ENCODE measurements at regions not wholly inside any gene's neighbourhood (a gene's known extent, or its start where the extent isn't known, plus 50 kb on each side); places are given as distances from the start of the nearest gene placed in this dataset.

GRCh38 chr12:23433121-23433520, 516.3 kb downstream of the SOX5 start:
- Histone ChIP-seq H3K4me3 (ENCODE audit: control insufficient read depth in 2 of 3, extremely low read depth in 1 of 3, insufficient read depth in 2 of 3, low read depth in 1 of 3, low read length in 3 of 3) (no peak overlapping the region), H3K9ac (ENCODE audit: control insufficient read depth, extremely low read depth, insufficient read depth, low read length) (no peak overlapping the region), H3K4me2 (ENCODE audit: control insufficient read depth, extremely low read depth, insufficient read depth, low read depth, low read length) (no peak overlapping the region), H3K79me2 (ENCODE audit: control insufficient read depth, insufficient read depth, low read length) (no peaks in the 10 kb centered on the region), H3K27ac (ENCODE audit: control insufficient read depth, insufficient read depth, low read length) (no peak overlapping the region), H3K27me3 (ENCODE audit: control insufficient read depth, extremely low read depth, insufficient read depth, low read length) (no peaks in the 10 kb centered on the region), H3K9me1 (ENCODE audit: control insufficient read depth, extremely low read depth, insufficient read depth, low read length) (no peaks in the 10 kb centered on the region), H3K4me1 (ENCODE audit: control insufficient read depth, extremely low read depth, insufficient read depth, low read length) (no peaks in the 10 kb centered on the region), H2AFZ (ENCODE audit: control insufficient read depth, low read length) (no peak overlapping the region), H4K20me1 (ENCODE audit: control insufficient read depth, extremely low read depth, insufficient read depth, low read length) (no peaks in the 10 kb centered on the region), H3K36me3 (ENCODE audit: control insufficient read depth in 2 of 2, extremely low read depth in 1 of 2, insufficient read depth in 2 of 2, low read length in 2 of 2) (no peaks in the 10 kb centered on the region), H3K9me3 (ENCODE audit: control insufficient read depth, low read depth, low read length) (no peaks in the 10 kb centered on the region)
- dilution Hi-C loops (cut with MboI; ENCODE audit: extremely low pct_ligation_motif_present, low sequenced_read_pairs), result no loop called here
- TF ChIP-seq EZH2 (IDR thresholded peaks at IDR 0.05; ENCODE audit: low read length), result no peak
- TF ChIP-seq, protein P1, sequence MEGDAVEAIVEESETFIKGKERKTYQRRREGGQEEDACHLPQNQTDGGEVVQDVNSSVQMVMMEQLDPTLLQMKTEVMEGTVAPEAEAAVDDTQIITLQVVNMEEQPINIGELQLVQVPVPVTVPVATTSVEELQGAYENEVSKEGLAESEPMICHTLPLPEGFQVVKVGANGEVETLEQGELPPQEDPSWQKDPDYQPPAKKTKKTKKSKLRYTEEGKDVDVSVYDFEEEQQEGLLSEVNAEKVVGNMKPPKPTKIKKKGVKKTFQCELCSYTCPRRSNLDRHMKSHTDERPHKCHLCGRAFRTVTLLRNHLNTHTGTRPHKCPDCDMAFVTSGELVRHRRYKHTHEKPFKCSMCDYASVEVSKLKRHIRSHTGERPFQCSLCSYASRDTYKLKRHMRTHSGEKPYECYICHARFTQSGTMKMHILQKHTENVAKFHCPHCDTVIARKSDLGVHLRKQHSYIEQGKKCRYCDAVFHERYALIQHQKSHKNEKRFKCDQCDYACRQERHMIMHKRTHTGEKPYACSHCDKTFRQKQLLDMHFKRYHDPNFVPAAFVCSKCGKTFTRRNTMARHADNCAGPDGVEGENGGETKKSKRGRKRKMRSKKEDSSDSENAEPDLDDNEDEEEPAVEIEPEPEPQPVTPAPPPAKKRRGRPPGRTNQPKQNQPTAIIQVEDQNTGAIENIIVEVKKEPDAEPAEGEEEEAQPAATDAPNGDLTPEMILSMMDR (optimal IDR thresholded peaks at IDR 0.05 in 1 of 3, IDR thresholded peaks at IDR 0.05 in 1 of 3, conservative IDR thresholded peaks at IDR 0.05 in 1 of 3; ENCODE audit: extremely low read depth in 1 of 3, insufficient read depth in 2 of 3, low read length in 3 of 3), result no peak
- no peak for FAIRE-seq
- no peak for DNase-seq (ENCODE audit: low read depth, low spot score)

DNA sequence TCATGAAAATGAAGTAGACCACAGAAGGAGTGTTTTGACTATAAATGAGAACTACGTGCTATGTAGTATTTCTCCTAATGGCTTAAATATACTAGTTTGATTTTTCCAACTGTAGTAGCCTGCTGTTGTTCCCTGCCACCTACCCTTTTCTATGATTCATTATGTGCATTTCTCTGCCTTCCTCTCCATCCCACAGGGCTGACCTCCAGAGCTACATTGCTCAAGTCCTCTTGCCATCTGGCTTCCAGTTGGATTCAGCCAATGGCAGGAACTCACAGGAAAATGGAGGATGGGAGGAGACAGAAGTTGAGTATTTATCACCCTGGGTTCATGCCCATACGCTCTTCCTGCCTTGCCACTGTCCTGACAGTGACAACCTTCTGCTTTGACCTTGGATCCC, 515.3 kb downstream of the SOX5 start:
- no peak overlapping the region for H3K4me3 ChIP-seq (ENCODE audit: control insufficient read depth in 2 of 3, extremely low read depth in 1 of 3, insufficient read depth in 2 of 3, low read depth in 1 of 3, low read length in 3 of 3)
- H2AFZ ChIP-seq (ENCODE audit: control insufficient read depth, low read length), result no peak overlapping the region
- dilution Hi-C loops (cut with MboI; ENCODE audit: extremely low pct_ligation_motif_present, low sequenced_read_pairs), result no loop called here
- H3K79me2 ChIP-seq (ENCODE audit: control insufficient read depth, insufficient read depth, low read length), result no peaks in the 10 kb centered on the region
- H4K20me1 ChIP-seq (ENCODE audit: control insufficient read depth, extremely low read depth, insufficient read depth, low read length), result no peaks in the 10 kb centered on the region
- H3K9me3 ChIP-seq (ENCODE audit: control insufficient read depth, low read depth, low read length), result no peaks in the 10 kb centered on the region
- no peaks in the 10 kb centered on the region for H3K4me1 ChIP-seq (ENCODE audit: control insufficient read depth, extremely low read depth, insufficient read depth, low read length)
- TF ChIP-seq, protein P1 (optimal IDR thresholded peaks at IDR 0.05 in 1 of 3, IDR thresholded peaks at IDR 0.05 in 1 of 3, conservative IDR thresholded peaks at IDR 0.05 in 1 of 3; ENCODE audit: extremely low read depth in 1 of 3, insufficient read depth in 2 of 3, low read length in 3 of 3), result no peak
- no peak for TF ChIP-seq EZH2 (IDR thresholded peaks at IDR 0.05; ENCODE audit: low read length)
- H3K36me3 ChIP-seq (ENCODE audit: control insufficient read depth in 2 of 2, extremely low read depth in 1 of 2, insufficient read depth in 2 of 2, low read length in 2 of 2), result no peaks in the 10 kb centered on the region
- no peak overlapping the region for H3K9ac ChIP-seq (ENCODE audit: control insufficient read depth, extremely low read depth, insufficient read depth, low read length)
- no peak for DNase-seq (ENCODE audit: low read depth, low spot score)
- H3K27ac ChIP-seq (ENCODE audit: control insufficient read depth, insufficient read depth, low read length), result no peak overlapping the region
- H3K27me3 ChIP-seq (ENCODE audit: control insufficient read depth, extremely low read depth, insufficient read depth, low read length), result no peaks in the 10 kb centered on the region
- no peak for FAIRE-seq
- no peaks in the 10 kb centered on the region for H3K9me1 ChIP-seq (ENCODE audit: control insufficient read depth, extremely low read depth, insufficient read depth, low read length)
- H3K4me2 ChIP-seq (ENCODE audit: control insufficient read depth, extremely low read depth, insufficient read depth, low read depth, low read length), result no peak overlapping the region

Data from keratinocyte (primary cell).